Smooth muscle cell (in vitro differentiated cells): ENCODE measurements at regions not wholly inside any gene's neighbourhood (a gene's known extent, or its start where the extent isn't known, plus 50 kb on each side); places are given as distances from the start of the nearest gene placed in this dataset.

Experiments used
- DNase-seq: peaks from one replicate; lab custom pipeline; 2025; ENCODE audit not compliant: unreplicated experiment; lab: John Stamatoyannopoulos, UW
- H2AFZ ChIP-seq: fragments of 200-600 bp; sonication (generic); 2 replicates; pipeline ENCODE4 v1.6.0; 2016; ENCODE audit warnings: antibody characterized with exemption, low read depth, mild to moderate bottlenecking
- H3F3A ChIP-seq: fragments of 200-600 bp; sonication (generic); 2 replicates; pipeline ENCODE4 v1.6.0; 2017; ENCODE audit warnings: antibody characterized with exemption, low read depth
- H3K27ac ChIP-seq: fragments of 200-600 bp; sonication (generic); 2 replicates; pipeline ENCODE4 v1.5.1; 2016; ENCODE audit warnings: low read depth, mild to moderate bottlenecking
- H3K27me3 ChIP-seq: fragments of 200-600 bp; sonication (generic); 2 replicates; pipeline ENCODE4 v1.6.1; 2016; ENCODE audit warnings: low read depth, mild to moderate bottlenecking
- H3K36me3 ChIP-seq: fragments of 200-600 bp; sonication (generic); 2 replicates; pipeline ENCODE4 v1.5.1; 2016; ENCODE audit warnings: low read depth
- H3K4me1 ChIP-seq: fragments of 200-600 bp; sonication (generic); 2 replicates; pipeline ENCODE4 v1.5.1; 2016; ENCODE audit warnings: low read depth
- H3K4me2 ChIP-seq: fragments of 200-600 bp; sonication (generic); 2 replicates; pipeline ENCODE4 v1.6.0; 2016; ENCODE audit warnings: mild to moderate bottlenecking
- H3K4me3 ChIP-seq: fragments of 200-600 bp; sonication (generic); 2 replicates; pipeline ENCODE4 v1.5.1; 2016; ENCODE audit warnings: mild to moderate bottlenecking
- H3K79me2 ChIP-seq: fragments of 200-600 bp; sonication (generic); 2 replicates; pipeline ENCODE4 v1.6.0; 2016; ENCODE audit warnings: low read depth, mild to moderate bottlenecking
- H3K9ac ChIP-seq: fragments of 200-600 bp; sonication (generic); 2 replicates; pipeline ENCODE4 v1.6.0; 2016; ENCODE audit warnings: low read depth
- H3K9me3 ChIP-seq: fragments of 200-600 bp; sonication (generic); replicated peaks from 2 replicates; pipeline ENCODE4 v1.5.1; 2016; ENCODE audit warnings: low read depth
- H4K20me1 ChIP-seq: fragments of 200-600 bp; sonication (generic); 2 replicates; pipeline ENCODE4 v1.6.0; 2016; ENCODE audit warnings: low read depth
- WGBS: methylation state at CpG from one replicate; pipeline ENCODE4 v1.1.7; 2016; ENCODE audit warnings: low lambda C conversion rate; 5-methylcytosine and 5-hydroxymethylcytosine counted together
- TF ChIP-seq, protein P1 (sequence below): fragments of 200-600 bp; sonication (generic); IDR thresholded peaks from 2 replicates; pipeline ENCODE4 v1.5.1; 2017; ENCODE audit warnings: borderline replicate concordance, mild to moderate bottlenecking, antibody characterized with exemption; ENCODE audit not compliant: insufficient read depth, poor library complexity, severe bottlenecking

DNA sequence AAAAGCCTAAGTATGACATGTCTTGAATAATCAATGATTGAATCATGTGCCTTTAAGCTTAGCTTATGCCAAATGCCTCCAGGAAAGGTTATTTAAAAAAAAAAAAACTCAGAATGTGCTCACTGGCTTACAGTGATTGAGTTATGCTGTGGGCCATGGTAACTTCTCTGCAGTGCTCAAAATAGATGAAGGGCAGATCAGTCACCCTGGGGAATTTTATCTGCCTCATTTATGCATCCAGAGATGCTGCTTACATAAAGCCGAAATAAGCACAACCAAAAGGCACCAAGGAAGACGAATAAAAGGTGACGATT lies 118.7 kb upstream of the MDM1 start:
- Histone ChIP-seq H3K4me1 (peaks cover 31% of the 10 kb centered on the region), H3K4me2 (no peak overlapping the region), H3K27me3 (no peaks in the 10 kb centered on the region), H3K27ac (peak overlapping the region; percentile 14), H3K36me3 (no peaks in the 10 kb centered on the region), H4K20me1 (no peaks in the 10 kb centered on the region), H3K9me3 (no peaks in the 10 kb centered on the region), H3F3A (no peaks in the 10 kb centered on the region), H3K4me3 (no peak overlapping the region), H3K79me2 (no peaks in the 10 kb centered on the region), H3K9ac (no peak overlapping the region), H2AFZ (no peak overlapping the region)
- WGBS, result 50% methylated on average over 3 of the region's 3 CpGs
- DNase-seq, result no peak
- TF ChIP-seq, protein P1, sequence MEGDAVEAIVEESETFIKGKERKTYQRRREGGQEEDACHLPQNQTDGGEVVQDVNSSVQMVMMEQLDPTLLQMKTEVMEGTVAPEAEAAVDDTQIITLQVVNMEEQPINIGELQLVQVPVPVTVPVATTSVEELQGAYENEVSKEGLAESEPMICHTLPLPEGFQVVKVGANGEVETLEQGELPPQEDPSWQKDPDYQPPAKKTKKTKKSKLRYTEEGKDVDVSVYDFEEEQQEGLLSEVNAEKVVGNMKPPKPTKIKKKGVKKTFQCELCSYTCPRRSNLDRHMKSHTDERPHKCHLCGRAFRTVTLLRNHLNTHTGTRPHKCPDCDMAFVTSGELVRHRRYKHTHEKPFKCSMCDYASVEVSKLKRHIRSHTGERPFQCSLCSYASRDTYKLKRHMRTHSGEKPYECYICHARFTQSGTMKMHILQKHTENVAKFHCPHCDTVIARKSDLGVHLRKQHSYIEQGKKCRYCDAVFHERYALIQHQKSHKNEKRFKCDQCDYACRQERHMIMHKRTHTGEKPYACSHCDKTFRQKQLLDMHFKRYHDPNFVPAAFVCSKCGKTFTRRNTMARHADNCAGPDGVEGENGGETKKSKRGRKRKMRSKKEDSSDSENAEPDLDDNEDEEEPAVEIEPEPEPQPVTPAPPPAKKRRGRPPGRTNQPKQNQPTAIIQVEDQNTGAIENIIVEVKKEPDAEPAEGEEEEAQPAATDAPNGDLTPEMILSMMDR, result no peak

DNA sequence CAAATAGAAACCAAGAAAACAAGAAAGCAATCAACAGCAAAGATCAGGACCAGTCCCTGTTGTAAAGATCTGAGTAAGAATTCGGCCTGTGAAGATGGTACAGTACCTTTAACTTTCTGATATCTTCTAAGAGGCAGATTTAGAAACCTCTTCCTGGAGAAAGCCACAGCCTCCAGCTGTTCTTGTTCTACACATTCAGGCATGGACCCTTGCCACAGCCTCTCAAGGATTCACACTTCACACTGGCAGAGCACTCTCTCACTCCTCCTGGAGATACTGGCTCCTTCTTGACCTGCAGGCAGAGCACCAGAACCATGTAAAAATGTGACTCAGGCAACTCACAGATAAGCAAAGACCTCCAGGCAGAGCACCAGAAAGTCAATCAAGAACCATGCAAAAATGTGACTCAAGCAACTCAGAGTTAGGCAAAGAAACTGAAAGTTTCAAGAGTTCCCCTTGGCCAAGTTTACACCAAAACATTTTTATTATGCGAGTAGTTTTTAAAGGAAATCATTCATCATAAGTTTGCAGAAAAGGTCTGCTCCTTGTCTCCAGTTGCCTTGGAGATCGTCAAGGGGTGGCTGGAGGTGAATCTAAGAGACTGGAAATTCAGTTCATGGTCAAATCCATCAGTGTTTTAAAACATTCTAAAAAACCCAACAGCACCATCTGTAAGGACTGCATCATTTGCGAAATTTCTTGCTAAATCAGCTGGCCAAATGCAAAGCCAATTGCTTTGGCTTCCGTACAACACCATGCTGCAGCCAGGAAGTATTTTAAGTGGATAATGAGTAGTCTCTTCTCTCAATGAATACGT lies 119.3 kb upstream of the MDM1 start:
- Histone ChIP-seq H3K4me2 (peak overlapping the region; percentile 60), H3K4me3 (no peak overlapping the region), H3K27me3 (no peaks in the 10 kb centered on the region), H3K9ac (no peak overlapping the region), H3K27ac (peak overlapping the region; percentile 14), H3K4me1 (peaks cover 28% of the 10 kb centered on the region), H3K36me3 (no peaks in the 10 kb centered on the region), H3F3A (no peaks in the 10 kb centered on the region), H3K9me3 (no peaks in the 10 kb centered on the region), H4K20me1 (no peaks in the 10 kb centered on the region), H2AFZ (no peak overlapping the region), H3K79me2 (no peaks in the 10 kb centered on the region)
- WGBS, result 40% methylated on average over 6 of the region's 6 CpGs
- DNase-seq, result no peak
- TF ChIP-seq, protein P1, result no peak

DNA sequence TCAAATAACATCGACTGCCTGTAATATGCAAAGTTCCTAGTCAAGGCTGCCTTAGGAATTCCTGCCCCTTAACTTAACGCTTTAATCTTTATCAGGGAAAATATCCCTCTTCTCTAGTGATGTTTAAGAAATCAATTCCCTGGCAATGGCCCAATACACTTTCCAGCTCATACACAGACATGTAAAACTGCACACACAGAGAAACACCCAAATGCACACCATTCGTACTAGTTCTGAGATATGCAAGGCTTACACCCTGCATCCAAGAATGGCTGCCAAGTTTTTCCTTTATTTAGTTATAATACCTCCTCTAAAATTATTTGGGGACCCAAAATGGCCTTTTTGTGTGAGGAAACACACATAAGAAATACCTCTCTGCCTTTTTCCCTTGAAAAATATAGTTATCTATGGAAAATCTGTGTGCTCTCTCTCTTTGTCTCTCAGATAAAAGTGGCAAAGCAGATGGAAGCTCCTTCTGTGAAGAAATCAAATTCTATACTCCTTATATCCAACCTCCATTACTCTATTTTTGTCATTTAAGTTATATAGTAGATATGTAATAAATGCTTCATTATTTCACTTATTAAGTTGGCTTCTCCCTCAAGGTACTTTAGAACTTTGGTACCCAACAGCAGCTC lies 120.0 kb upstream of the MDM1 start:
- no peak overlapping the region for H3K4me3 ChIP-seq
- TF ChIP-seq, protein P1, result no peak

More for the DNA sequence above, 120.0 kb upstream of the MDM1 start:
- no peaks in the 10 kb centered on the region for H3K79me2 ChIP-seq
- H2AFZ ChIP-seq, result no peak overlapping the region
- H3K36me3 ChIP-seq, result no peaks in the 10 kb centered on the region
- no peak overlapping the region for H3K9ac ChIP-seq
- H3K9me3 ChIP-seq, result no peaks in the 10 kb centered on the region
- H3K27ac ChIP-seq, result no peak overlapping the region
- H3K27me3 ChIP-seq, result no peaks in the 10 kb centered on the region
- no peaks in the 10 kb centered on the region for H3F3A ChIP-seq
- H3K4me1 ChIP-seq, result peaks cover 23% of the 10 kb centered on the region
- DNase-seq, result no peak
- no peaks in the 10 kb centered on the region for H4K20me1 ChIP-seq
- H3K4me2 ChIP-seq, result peak overlapping the region; percentile 60
- WGBS, result 40% methylated on average over 3 of the region's 3 CpGs
